HG03342 (cell line): ENCODE measurements at regions not wholly inside any gene's neighbourhood (a gene's known extent, or its start where the extent isn't known, plus 50 kb on each side); places are given as distances from the start of the nearest gene placed in this dataset.
"Not testable (repeated sequence)": the region's sequence is repeated elsewhere in the genome, so short reads cannot be mapped to it uniquely, and the experiment has no call there.

Experiments used
- ATAC-seq: cut with Tn5 transposase; IDR thresholded peaks from one replicate; pipeline ENCODE4 v1.9.1; 2021; ENCODE audit warnings: mild to moderate bottlenecking, moderate library complexity; ENCODE audit not compliant: unreplicated experiment

DNA sequence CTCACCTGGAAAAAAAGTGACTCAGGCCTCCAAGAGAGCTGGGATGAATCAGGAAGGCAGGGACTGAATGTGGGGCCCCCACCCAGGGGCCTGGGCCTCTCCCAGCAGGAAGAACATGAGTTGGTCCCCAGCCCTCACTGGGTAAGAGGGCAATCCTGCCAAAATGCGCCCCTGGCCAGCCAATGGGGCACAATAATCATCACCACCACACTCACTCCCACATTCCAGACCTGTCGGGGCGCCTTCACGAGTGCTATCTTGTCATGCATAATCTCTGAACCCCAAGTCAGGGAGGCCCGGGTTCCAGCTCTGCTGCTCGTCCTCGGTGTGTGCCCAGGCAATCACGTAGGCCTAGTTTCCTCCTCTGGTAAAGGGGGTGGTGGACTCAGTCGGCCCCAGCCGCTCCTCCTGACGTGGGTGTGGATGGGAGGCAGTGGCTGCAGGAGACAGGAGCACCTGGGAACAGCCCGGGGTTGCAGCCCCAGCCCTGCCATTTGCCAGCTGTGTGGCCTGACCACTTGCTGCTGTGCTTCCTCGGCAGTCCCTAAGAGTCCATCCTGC is 115.1 kb downstream of the CYP26B1 start:
- no peak for ATAC-seq

DNA sequence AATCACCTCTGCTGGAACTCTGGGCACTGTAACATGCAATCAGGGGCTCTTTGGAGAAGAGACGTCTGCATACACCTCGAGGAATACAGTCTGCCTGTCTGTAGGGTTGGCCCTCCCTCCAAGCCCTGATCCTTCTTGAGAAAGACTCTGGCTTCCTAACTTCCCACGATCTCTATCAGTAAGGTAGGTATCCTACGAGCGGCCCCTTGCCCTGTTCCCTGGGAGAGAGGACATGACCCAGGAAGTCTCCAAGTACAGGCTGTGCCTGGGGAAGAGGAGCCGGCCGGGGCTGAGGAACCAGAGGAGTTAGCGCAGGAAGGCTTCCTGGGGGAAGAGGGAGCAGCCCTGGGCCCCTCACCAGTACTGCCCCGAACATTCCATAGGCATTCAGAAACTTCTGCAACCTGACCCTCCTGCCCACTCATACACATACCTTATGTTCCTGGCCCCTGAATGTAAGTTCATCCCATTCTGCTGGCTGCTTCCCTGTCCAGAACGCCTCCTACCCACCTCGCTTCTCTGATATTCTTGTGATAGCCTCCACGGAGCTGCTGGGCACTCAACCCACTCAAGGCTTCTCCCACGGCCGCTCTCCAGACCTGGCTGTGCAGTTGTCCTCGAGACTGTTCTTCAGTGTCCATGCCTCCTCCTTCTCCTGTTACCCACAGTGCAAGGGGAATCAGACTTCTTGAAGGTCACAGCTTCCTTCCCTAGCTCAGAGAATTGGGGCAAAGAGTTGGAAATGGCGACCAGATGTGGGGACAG is 116.1 kb downstream of the CYP26B1 start:
- ATAC-seq: no peak

DNA sequence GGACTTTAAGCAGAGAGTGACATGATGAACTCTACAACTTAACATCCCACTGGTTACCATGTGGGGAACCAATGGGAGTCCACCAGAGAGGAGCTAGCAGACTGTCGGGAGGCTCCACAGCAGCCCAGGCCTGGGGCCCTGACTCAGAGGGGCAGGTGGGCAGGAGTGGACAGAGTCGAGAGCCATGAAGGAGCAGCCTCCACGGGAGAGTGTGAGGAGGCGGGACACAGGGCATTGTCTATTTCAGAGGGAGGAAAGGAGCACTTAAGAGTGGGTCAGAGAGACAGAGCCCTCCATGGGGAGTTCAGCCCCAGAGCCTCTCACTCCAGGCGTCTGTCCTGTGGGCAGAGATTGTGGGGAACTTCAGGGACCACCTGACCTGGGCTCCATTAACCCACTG is 118.7 kb downstream of the CYP26B1 start:
- no peak for ATAC-seq

DNA sequence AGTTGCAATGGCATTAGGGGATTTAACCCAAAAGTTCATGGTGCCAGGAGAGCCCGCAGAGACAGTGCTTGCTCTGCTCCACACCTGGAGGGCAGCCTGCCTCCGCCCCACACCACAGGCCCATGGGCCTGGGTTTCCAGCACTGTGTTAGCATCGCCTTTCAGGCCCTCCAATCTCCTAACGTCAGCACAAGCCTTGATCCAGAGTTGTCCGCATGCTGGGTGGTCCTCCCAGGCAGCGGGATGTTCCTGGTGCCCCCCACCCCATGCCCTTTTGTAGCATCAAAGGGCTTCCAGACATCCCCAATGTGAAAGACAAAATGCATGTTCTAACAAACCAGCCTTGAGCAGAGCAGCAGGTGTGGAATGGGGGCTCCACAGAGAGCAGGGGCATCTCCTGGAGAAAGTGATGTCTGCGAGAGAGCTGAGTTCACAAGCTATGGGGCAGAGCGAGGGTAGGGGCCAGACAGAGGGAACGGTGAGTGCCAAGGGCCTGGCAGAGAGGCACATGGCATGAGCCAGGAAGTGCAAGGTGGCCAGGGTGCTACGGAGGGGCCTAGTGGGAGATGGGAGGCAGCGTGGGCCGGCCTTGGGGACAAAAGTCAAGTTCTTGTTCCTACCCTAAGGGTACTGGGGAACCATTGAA is 119.2 kb downstream of the CYP26B1 start:
- no peak for ATAC-seq

DNA sequence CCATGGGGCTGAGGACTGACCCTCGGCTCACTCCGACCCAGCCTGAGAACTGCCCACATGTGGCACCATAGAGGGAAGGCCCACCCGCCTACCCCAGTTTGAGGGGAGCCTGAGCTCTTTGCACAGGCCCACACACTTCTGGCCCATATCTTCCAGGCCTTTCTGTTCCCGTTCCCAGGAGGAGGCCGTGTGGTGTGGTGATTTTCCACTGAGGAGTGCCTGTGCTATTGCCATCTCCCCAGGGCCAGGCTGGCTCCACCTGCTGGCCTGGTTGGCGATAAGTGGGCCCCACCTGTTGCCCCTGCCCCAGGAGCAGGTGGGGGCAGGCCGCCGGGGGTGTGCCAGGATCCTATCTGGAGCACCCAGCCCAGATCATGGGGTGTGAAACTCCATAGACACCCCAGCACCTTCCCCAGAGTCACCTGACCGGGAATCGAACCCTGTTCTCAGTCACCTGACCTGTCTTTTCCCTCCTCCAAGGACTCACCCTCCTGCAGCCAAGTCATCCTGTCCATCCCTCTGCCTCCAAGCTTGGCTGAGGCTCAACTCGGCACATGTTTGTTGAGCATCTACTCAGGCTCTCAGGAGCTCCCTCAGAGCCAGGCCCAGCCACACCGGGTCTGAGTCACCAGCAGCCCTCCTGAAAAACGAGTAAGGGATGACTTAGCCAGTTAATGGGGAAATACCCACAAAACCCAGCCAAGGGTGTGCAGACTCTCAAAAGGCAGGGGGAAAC is 120.1 kb downstream of the CYP26B1 start:
- ATAC-seq: no peak

DNA sequence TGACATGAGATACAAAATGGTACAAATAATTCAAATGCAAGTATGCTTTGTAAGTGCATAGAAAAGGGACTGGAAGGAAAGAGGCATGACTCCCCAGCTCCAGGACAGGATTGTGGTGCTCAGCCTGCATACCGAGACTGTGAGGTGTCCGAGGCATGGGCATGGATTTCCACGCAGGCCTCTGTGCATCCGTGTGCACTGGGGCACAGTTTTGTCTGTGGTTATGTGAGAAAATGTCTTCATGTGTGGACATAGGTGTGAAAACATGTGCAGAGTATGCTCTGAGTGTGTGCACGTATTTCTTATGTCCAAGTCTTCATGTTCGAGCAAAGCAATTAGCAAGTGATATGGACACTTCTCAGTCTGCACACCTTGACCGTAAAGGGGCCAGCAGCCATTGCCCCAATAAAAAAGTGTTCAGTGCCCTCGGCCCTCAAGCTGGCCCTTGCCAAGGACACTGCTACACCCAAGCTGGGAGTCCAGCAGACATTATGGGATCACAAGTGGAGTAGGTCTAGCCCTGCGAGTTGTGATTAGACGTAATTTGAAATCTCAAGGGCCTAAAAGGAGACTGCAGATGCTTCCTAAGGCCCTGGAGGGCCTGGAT is 120.7 kb downstream of the CYP26B1 start:
- no peak for ATAC-seq

DNA sequence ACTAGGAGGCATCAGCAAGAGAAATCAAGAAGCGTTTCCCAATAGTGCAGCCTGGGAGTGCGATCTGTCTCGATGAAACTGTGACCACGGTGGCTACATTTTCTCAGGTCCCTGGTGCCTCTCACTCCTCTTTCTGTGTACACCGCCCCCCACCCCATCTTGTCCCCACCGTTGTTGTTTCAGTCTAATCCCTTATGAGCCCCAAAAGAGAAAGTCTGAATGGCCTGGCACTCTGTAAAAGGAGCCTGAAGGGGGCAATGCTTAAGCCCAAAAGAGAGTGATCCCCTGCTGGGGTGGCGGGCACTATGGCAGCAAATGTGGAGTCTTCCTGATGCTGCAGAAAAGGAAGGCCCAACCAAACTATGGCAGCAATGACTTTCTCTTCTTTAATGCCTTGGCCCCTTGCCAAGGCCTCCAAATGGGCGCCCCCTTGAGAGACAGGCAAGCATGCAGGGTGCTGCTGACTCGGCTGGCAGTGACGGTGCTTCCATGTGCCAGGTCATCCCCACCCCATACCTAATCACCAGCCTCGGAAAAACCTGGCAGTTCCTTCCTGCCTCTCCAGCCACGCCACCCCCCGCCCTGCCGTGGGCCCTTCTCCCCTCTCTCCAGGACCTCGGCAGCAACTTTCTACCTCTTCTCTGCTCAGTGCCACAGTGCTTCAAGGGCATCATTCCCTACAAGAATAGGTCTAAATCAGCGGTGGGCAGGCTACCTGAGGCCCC is 123.0 kb downstream of the CYP26B1 start:
- ATAC-seq: no peak

DNA sequence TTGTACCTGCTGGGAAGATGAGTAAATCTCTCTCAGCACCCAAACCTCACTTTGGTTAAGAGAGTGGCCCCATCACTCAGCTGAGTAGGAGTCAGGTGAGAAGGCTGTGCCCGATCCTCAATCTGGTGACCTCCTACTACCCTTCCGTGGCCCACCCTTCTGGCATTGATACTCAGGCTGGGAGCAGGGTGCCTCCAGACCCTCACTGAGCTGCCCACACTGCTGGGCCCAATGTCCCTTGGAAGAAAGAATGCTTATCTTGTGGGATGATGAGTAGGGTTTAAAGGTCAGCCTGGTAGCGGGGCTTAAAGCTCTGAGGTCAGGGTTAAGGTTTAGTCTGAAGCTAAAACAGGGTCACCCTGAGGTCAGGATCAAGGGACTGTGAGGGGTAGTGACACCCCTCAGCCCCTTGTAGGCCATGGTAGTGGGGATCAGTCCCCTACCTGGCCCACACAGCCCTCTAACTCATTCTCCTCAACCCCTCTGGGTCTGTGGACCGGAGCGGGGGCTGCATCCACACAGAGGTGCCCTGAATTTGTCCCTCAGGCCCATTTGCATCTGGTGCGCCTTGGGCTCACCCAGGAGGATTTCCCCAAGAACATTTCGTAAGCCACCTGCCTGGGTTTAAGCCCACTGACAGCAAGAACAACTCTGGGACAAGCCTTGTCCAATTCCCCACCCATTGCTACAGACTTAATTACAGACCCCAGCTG is 123.8 kb downstream of the CYP26B1 start:
- no peak for ATAC-seq

DNA sequence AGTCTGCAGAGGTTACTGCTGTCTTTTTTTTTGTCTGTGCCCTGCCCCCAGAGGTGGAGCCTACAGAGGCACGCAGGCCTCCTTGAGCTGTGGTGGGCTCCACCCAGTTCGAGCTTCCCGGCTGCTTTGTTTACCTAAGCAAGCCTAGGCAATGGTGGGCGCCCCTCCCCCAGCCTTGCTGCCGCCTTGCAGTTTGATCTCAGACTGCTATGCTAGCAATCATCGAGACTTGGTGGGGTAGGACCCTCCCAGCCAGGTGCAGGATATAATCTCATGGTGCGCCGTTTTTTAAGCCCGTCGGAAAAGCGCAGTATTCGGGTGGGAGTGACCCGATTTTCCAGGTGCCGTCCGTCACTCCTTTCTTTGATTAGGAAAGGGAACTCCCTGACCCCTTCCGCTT is 126.3 kb downstream of the CYP26B1 start:
- ATAC-seq: not testable (repeated sequence)

DNA sequence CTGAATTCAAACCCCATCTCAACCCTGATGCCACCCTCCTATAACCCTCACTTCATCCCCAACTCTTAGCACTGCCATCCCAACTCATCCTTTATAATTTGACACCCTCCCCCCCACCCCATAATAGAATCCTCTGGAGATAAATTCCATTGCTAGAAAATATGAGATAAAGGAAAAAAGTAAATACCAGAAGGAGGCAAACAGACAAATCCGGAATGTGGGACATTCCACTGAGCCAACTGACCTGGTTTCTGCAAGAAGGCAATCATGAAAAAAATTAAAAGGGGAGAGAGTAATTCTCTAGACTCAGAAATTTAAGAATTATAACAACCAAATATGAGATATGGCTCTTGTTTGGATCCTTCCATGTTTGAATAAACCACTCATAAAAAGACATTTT is 132.4 kb downstream of the CYP26B1 start:
- no peak for ATAC-seq

DNA sequence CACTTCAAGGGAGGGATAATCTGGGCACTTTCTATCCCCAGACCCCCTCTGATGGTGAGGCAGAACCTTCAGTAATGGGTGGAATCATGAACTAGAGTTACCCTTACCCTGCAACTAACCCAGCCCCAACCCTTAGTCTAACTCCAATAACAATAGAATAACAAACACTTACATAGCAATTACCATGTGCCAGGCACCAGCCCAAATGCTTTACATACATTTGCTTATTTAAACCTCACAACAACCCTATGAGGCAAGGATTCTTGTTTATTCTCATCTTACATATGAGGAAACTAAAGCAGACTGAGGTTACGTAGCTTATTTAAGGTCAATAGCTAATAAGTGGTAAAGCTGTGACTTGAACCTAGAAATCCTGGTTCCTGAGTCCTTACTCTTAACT is 132.8 kb downstream of the CYP26B1 start:
- ATAC-seq: no peak

DNA sequence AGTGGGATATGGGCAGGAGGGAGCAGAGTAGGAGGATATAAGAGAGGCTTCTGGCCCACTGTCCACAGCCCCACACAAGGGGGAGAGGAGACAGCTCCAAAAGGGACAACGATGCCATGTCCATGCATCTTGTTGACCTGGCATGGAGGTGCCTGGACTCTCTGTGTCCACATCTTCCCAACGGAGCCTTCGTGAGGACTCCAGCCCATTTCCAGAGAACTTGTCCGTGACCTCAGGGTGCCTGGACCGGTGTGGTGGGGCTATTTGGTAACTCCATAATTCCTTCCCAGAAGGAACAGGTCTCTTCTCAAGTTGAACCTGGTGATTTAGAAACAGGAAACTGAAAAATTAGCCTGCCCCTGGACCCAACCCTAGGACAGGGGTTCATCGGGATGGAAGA is 133.9 kb downstream of the CYP26B1 start:
- no peak for ATAC-seq

DNA sequence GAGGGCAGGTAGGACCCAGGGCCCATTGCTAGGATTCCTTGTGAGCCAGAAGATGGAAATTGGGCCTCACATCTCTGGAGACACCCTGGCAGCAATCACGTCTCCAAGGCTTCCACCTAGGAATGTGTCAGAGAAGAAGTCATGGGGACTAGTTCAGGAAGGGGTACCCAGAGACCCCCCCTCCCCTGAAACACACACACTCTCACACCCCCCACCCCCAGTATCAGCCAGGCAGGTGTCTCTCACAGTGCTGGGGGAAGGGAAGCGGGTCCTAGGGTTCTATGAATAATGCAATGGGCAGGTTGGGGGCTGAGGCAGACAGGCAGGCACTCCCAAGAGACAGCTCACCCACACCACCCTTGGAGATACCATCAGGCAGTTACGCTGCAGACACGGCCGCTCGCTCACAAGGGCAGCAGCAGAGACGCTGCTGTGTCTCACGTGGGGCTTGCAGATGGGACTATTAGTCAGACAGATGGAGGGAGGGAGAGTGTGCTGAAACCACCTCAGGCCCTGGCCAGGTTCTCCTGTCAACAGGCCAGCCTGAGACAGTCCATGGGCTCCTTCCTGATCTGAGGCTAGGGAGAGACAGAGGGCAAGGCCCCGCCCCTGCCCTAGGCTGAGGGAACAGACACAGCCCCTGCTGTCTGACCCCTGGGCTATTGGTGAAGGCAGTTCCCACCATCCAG is 134.6 kb downstream of the CYP26B1 start:
- ATAC-seq: no peak

DNA sequence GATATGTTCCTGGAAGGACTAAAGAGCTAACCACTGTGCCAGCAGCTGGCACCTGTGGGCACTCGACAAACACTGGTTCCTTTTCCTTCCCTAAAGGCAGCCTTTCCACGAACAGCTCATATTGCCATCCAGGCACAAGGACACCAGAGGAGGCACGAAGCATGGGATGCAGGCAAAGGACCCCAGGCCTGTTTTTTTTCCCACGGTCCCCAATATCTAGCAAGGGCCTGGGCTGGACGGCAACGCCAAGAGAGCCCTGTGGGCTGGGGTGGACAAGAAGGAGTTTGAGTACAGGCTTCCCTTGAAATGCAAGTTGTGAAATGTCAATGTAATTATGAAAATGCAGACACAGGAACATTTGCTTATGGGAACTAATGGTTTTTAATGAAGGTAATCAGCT is 135.9 kb downstream of the CYP26B1 start:
- no peak for ATAC-seq

DNA sequence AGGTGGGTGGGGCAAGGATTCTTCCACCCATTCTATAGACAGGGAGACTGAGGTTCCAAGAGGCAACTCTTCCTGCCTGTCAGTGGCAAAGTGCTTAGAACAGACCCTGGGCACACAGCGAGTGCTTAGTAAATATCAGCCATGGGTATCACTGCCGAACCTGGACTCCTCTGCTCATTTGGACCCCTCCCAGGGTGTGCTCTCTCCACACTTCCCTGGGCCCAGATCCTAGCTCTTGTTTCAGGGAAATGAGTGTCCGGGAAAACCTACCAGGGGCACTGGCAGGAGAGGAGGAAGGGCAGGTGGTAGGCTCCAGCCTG is 136.3 kb downstream of the CYP26B1 start:
- no peak for ATAC-seq

DNA sequence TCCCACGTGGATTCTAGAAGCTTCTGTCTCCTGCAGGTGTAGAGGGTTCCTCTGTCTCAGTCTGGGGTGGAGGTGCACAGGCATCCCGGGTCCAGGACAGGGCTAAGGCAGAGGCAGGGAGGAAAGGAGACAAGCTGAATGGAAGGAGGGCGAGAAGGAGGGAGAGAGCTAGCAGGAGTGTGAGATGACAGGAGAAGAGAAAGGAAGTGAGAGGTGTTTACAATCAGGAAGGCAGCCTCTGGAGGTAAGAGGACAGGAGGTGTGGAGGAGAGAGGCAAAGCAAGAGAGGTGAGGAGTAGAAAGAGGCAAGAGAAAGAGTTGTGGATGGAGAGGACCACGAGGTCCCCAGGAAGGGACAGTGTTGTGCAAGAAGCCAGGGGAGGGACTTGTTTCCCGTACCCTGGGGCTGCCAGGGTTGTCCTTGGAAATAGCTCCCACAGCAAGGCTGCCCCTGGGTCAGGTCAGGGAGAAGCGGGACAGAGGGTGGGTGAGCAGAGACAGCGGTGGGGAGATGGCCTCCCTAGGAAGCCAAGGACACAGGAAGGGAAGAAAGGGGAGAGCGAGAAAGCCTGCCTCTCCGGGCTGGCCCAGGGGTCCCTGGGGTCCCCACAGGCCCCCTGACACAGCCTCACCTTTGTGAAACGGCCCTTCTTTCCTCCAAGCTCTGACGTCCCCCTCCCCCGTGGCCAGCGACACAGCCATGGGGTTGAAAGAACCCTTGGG is 136.9 kb downstream of the CYP26B1 start:
- no peak for ATAC-seq

DNA sequence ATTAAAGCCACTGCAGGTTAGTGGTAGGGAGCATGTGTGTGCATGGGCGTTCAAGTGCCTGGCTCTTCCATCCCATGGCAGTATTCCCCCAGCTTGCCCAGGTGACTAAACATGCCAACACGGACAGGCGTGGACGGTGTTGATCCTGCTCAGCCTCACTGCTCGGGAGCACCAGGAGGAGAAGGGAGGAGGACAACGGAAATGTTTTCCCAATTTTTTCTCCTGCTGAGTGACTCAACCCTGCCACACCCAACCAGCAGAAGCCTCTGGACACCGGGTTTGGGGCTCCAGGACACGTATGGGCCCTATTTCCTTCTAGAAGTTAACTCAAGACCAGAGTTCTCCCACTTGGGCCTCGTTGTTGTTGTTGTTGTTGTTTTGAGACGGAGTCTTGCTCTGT is 139.1 kb downstream of the CYP26B1 start:
- ATAC-seq: no peak

DNA sequence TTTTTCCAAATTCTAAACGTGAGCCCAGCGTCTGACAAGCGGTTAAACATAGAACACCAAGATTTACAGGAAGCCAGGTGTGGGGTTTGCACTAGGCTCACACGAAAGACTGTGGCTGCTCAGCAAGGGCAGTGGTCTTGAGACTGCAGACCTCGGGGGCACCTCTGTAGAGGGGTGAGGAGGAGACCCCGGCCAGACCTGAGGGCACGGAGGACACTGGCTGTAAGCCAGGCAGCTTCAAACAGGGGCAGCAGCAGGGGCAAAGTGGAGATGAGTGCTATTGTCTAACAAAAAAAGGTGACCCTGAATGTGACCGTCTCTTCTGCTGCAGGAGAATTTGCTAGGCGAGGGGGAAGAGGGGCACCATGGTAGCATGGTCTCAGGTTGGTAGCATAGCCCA is 140.3 kb downstream of the CYP26B1 start:
- no peak for ATAC-seq

DNA sequence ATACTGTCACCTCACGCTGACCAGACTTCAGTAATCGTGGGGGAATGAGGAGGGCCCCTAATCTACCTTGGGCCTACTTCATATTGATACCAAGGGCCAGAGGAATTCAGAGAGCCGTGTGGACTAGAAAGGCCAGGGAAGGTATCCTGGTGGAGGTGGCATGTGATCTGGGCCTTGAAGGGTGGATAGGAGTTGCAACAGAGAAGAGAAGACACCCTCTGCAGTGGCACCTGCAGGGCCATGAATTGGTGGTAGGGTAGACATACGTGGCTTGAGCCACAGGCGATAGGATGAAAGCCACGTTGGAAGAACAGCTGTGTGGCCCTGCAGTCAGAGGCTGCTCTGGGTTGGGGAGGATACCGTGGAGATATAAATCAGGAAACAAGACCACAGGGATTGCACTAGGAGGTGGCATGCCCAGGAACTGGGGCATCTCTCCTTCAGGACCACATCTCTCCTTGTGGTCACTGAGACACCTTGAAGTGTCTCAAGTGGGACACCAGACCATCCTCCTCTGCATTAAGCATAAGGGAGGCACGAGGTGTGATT is 141.4 kb downstream of the CYP26B1 start:
- no peak for ATAC-seq
